H1 (cell line): ENCODE measurements at regions not wholly inside any gene's neighbourhood (a gene's known extent, or its start where the extent isn't known, plus 50 kb on each side); places are given as distances from the start of the nearest gene placed in this dataset.

Source experiments
- CTCF ChIA-PET: fragments of 300-600 bp; sonication (Branson Sonifier 250); formaldehyde crosslinking; loops from one replicate; lab custom pipeline; 2021; ENCODE audit not compliant: partially characterized antibody; lab: Charles Lee
- POLR2A ChIA-PET: fragments of 300-600 bp; sonication (Branson Sonifier 250); formaldehyde crosslinking; loops from one replicate; lab custom pipeline; 2021; ENCODE audit warnings: inconsistent platforms; ENCODE audit not compliant: partially characterized antibody; lab: Charles Lee
- DNase-seq, 2 experiments: peaks; one replicate each; pipeline versions ENCODE4 v3.0.0 to v3.0.0-alpha.2; 2010 to 2022; ENCODE audit warnings: low spot score in 2 of 2, low read depth in 1 of 2, mixed read lengths in 1 of 2
- FAIRE-seq: peaks from 2 replicates; lab custom pipeline; 2011; peaks lifted over from hg19 to GRCh38; lab: Jason Lieb, UNC
- H2AFZ ChIP-seq: 2 replicates; pipeline ENCODE4 v1.8.1; 2012; ENCODE audit warnings: low read length, inconsistent platforms
- H2AK5ac ChIP-seq: 2 replicates; pipeline ENCODE4 v1.6.1; 2013; ENCODE audit warnings: low read depth, low read length
- H2BK120ac ChIP-seq: replicated peaks from 2 replicates; pipeline ENCODE3; 2013; ENCODE audit warnings: low read depth, low read length, inconsistent platforms
- H2BK12ac ChIP-seq: 2 replicates; pipeline ENCODE4 v1.6.1; 2013; ENCODE audit warnings: low read depth, low read length
- H2BK15ac ChIP-seq: 2 replicates; pipeline ENCODE4 v1.6.1; 2013; ENCODE audit warnings: low read length
- H2BK20ac ChIP-seq: 2 replicates; pipeline ENCODE4 v1.6.1; 2013; ENCODE audit warnings: low read length
- H2BK5ac ChIP-seq: 2 replicates; pipeline ENCODE4 v1.6.1; 2013; ENCODE audit warnings: low read depth, low read length
- H3K14ac ChIP-seq: 2 replicates; pipeline ENCODE4 v1.6.1; 2013; ENCODE audit warnings: inconsistent platforms; ENCODE audit not compliant: insufficient read length
- H3K18ac ChIP-seq: 2 replicates; pipeline ENCODE4 v1.6.1; 2013; ENCODE audit warnings: low read length; ENCODE audit errors: extremely low read depth
- H3K23ac ChIP-seq: 2 replicates; pipeline ENCODE4 v1.6.1; 2013; ENCODE audit warnings: inconsistent platforms; ENCODE audit not compliant: insufficient read length
- H3K23me2 ChIP-seq: 2 replicates; pipeline ENCODE4 v1.6.1; 2013; ENCODE audit warnings: low read depth, low read length
- H3K27ac ChIP-seq: 2 replicates; pipeline ENCODE4 v1.6.1; 2011; ENCODE audit warnings: low read depth, low read length, inconsistent platforms
- H3K27me3 ChIP-seq, 4 experiments: replicated peaks in 1 of 4; 1 replicate in 1 of 4; 2 replicates in 3 of 4; pipeline versions ENCODE4 v1.6.1 to v1.8.1; 2011 to 2013; ENCODE audit warnings: low read length in 3 of 4, mild to moderate bottlenecking in 3 of 4, inconsistent platforms in 2 of 4, mixed read lengths in 2 of 4, moderate library complexity in 1 of 4; ENCODE audit not compliant: control insufficient read depth in 3 of 4, insufficient read depth in 3 of 4; ENCODE audit errors: extremely low read depth in 1 of 4
- H3K36me3 ChIP-seq, 4 experiments: 2 replicates each; pipeline versions ENCODE4 v1.6.1 to v1.8.1; 2011 to 2013; ENCODE audit warnings: mild to moderate bottlenecking in 4 of 4, low read length in 3 of 4, moderate library complexity in 2 of 4, control low read depth in 1 of 4, inconsistent platforms in 1 of 4; ENCODE audit not compliant: insufficient read depth in 4 of 4, control insufficient read depth in 2 of 4
- H3K4ac ChIP-seq: replicated peaks from 2 replicates; pipeline ENCODE3; 2013; ENCODE audit warnings: low read length, low read depth, mixed read lengths, inconsistent platforms; ENCODE audit not compliant: insufficient read length
- H3K4me1 ChIP-seq, 4 experiments: replicated peaks in 1 of 4; 1 replicate in 1 of 4; 2 replicates in 3 of 4; pipeline versions ENCODE4 v1.6.1 to v1.8.1; 2011 to 2013; ENCODE audit warnings: low read length in 3 of 4, inconsistent platforms in 2 of 4, mixed read lengths in 1 of 4; ENCODE audit not compliant: insufficient read depth in 4 of 4, control insufficient read depth in 3 of 4
- H3K4me2 ChIP-seq, 2 experiments: 2 replicates each; pipeline versions ENCODE4 v1.6.1 to v1.8.1; 2011 to 2013; ENCODE audit warnings: low read depth in 2 of 2, low read length in 2 of 2, control low read depth in 1 of 2, inconsistent platforms in 1 of 2, mild to moderate bottlenecking in 1 of 2; ENCODE audit not compliant: insufficient read depth in 1 of 2
- H3K4me3 ChIP-seq, 4 experiments: fragments of 200-600, 300-600 bp in 1 of 4; sonication (generic), shearing (Covaris generic), sonication (Bioruptor Twin) in 1 of 4; 2 replicates each; pipeline versions ENCODE4 v1.5.1 to v1.8.1; 2011 to 2016; ENCODE audit warnings: low read length in 4 of 4, low read depth in 3 of 4, control low read depth in 2 of 4, inconsistent platforms in 2 of 4, mild to moderate bottlenecking in 2 of 4, mixed read lengths in 1 of 4, moderate library complexity in 1 of 4; ENCODE audit not compliant: insufficient read depth in 2 of 4; ENCODE audit errors: extremely low read depth in 1 of 4
- H3K56ac ChIP-seq: replicated peaks from 2 replicates; pipeline ENCODE3; 2013; ENCODE audit warnings: low read depth, mild to moderate bottlenecking, mixed read lengths, low read length, inconsistent platforms; ENCODE audit not compliant: insufficient read length
- H3K79me1 ChIP-seq: 2 replicates; pipeline ENCODE4 v1.6.1; 2013; ENCODE audit warnings: low read depth, low read length, control low read depth
- H3K79me2 ChIP-seq, 2 experiments: 2 replicates each; pipeline versions ENCODE4 v1.6.1 to v1.8.1; 2012 to 2013; ENCODE audit warnings: low read length in 2 of 2, mild to moderate bottlenecking in 2 of 2, inconsistent platforms in 1 of 2; ENCODE audit not compliant: insufficient read depth in 2 of 2, control insufficient read depth in 1 of 2
- H3K9ac ChIP-seq, 4 experiments: replicated peaks in 1 of 4; 1 replicate in 1 of 4; 2 replicates in 3 of 4; pipeline versions ENCODE4 v1.6.1 to v1.8.1; 2011 to 2013; ENCODE audit warnings: low read depth in 3 of 4, low read length in 3 of 4, control low read depth in 2 of 4, mild to moderate bottlenecking in 2 of 4, moderate library complexity in 2 of 4, inconsistent platforms in 1 of 4; ENCODE audit errors: extremely low read depth in 1 of 4
- H3K9me3 ChIP-seq, 2 experiments: 2 replicates each; pipeline versions ENCODE4 v1.6.1 to v1.8.1; 2012 to 2013; ENCODE audit warnings: mild to moderate bottlenecking in 2 of 2, moderate library complexity in 2 of 2, control low read depth in 1 of 2, inconsistent platforms in 1 of 2, low read depth in 1 of 2, low read length in 1 of 2, mixed read lengths in 1 of 2; ENCODE audit not compliant: insufficient read depth in 2 of 2
- H4K20me1 ChIP-seq, 2 experiments: replicated peaks in 1 of 2; 2 replicates each; pipeline versions ENCODE3 to v1.8.1; 2011 to 2013; ENCODE audit warnings: inconsistent platforms in 2 of 2, low read length in 2 of 2, mild to moderate bottlenecking in 1 of 2; ENCODE audit not compliant: insufficient read depth in 2 of 2, control insufficient read depth in 1 of 2
- H4K5ac ChIP-seq: 2 replicates; pipeline ENCODE4 v1.6.1; 2013; ENCODE audit warnings: low read length, low read depth, mixed read lengths, inconsistent platforms; ENCODE audit not compliant: insufficient read length
- H4K8ac ChIP-seq: 2 replicates; pipeline ENCODE4 v1.8.0; 2013; ENCODE audit warnings: mild to moderate bottlenecking, moderate library complexity, low read length, inconsistent platforms; ENCODE audit not compliant: insufficient read depth; ENCODE audit errors: extremely low read depth
- H4K91ac ChIP-seq: replicated peaks from 2 replicates; pipeline ENCODE3; 2013; ENCODE audit warnings: low read length, mixed read lengths, inconsistent platforms; ENCODE audit not compliant: insufficient read length
- SP4 ChIP-seq: IDR thresholded peaks from 2 replicates; pipeline ENCODE4 v1.6.1; 2012; ENCODE audit warnings: low read length, inconsistent platforms
- TAF7 ChIP-seq: optimal IDR thresholded peaks from 2 replicates; pipeline ENCODE3; 2011; ENCODE audit warnings: low read depth, mild to moderate bottlenecking, inconsistent platforms, low read length, moderate library complexity, borderline replicate concordance
- WGBS, 2 experiments: shearing (Covaris generic) in 1 of 2; methylation state at CpG; one replicate each; pipeline versions ENCODE4 v1.1.6 to v1.1.7; 2013 to 2015; ENCODE audit warnings: low lambda C conversion rate in 2 of 2, mixed read lengths in 2 of 2, inconsistent platforms in 1 of 2, low coverage in 1 of 2, missing lambda C conversion rate in 1 of 2; ENCODE audit not compliant: insufficient replicate concordance in 2 of 2, insufficient coverage in 1 of 2, insufficient read length in 1 of 2; ENCODE audit errors: extremely low coverage in 1 of 2, missing lambda C conversion rate in 1 of 2; 5-methylcytosine and 5-hydroxymethylcytosine counted together

GRCh38 chr2:225787497-225787896, 388.0 kb downstream of the NYAP2 start:
- H4K91ac ChIP-seq = no peak overlapping the region
- H2BK120ac ChIP-seq = no peak overlapping the region
- H3K23me2 ChIP-seq = no peaks in the 10 kb centered on the region
- no peak overlapping the region for H3K56ac ChIP-seq
- no peak overlapping the region for H3K4me2 ChIP-seq
- 88% methylated on average over 2 of the region's 2 CpGs; no CpG with 5 or more reads in 1 of the 2 experiments for WGBS, 2 experiments
- H4K5ac ChIP-seq = no peak overlapping the region
- H3K4me1 ChIP-seq = no peaks in the 10 kb centered on the region
- H2BK15ac ChIP-seq = no peak overlapping the region
- H3K36me3 ChIP-seq = no peaks in the 10 kb centered on the region
- TF ChIP-seq TAF7 = no peak
- no peak for TF ChIP-seq SP4
- H2AFZ ChIP-seq = no peak overlapping the region
- no peak overlapping the region for H3K14ac ChIP-seq
- H3K4ac ChIP-seq = no peak overlapping the region
- no peak overlapping the region for H2BK12ac ChIP-seq
- CTCF ChIA-PET = no interaction called here
- POLR2A ChIA-PET = no interaction called here
- H3K23ac ChIP-seq = no peak overlapping the region
- H3K79me1 ChIP-seq = no peaks in the 10 kb centered on the region
- no peak overlapping the region for H3K27ac ChIP-seq
- no peak overlapping the region for H2BK5ac ChIP-seq
- no peak overlapping the region for H2AK5ac ChIP-seq
- H3K9ac ChIP-seq = no peak overlapping the region
- H3K4me3 ChIP-seq = no peak overlapping the region
- no peak overlapping the region for H4K8ac ChIP-seq
- no peaks in the 10 kb centered on the region for H3K9me3 ChIP-seq
- no peak for FAIRE-seq
- no peaks in the 10 kb centered on the region for H4K20me1 ChIP-seq
- DNase-seq = no peak
- H3K79me2 ChIP-seq = no peaks in the 10 kb centered on the region
- no peak overlapping the region for H2BK20ac ChIP-seq
- no peak overlapping the region for H3K18ac ChIP-seq
- no peaks in the 10 kb centered on the region for H3K27me3 ChIP-seq
